Liver (tissue), 3 donors: ENCODE measurements at regions not wholly inside any gene's neighbourhood (a gene's known extent, or its start where the extent isn't known, plus 50 kb on each side); places are given as distances from the start of the nearest gene placed in this dataset.

Source experiments
- EGR1 ChIP-seq, 2 donors: IDR thresholded peaks; 2 replicates each; pipeline ENCODE4 v1.6.1; 2016 to 2018; ENCODE audit warnings: antibody characterized with exemption in 2 of 2, low read depth in 2 of 2
- TF ChIP-seq, protein P1 (sequence below): fragments of 150-350 bp; IDR thresholded peaks from 2 replicates; pipeline ENCODE4 v1.5.1; 2017; ENCODE audit warnings: improper control_type of control experiment, low read depth, low read length; ENCODE audit not compliant: missing input control
- donor health status: healthy.
- donor health status: healthy.

DNA sequence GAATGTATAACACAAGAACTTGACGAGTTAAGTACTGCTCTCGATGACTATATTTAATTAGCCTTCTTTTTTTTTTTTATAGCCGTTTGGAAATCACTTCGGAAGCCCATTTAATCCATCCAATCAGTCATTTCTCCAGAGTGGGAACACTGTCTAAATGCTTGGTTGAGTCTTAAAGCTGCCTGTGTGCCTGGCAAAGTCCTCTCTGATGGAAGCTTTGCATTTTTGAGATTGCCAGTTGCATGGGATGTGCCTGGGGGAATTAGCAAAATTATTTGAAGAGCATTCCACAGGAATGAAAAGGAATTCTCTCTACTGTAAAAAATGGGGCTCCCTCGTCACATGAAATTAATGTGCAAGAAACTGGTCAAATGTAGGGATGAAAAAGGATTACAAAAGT lies 398.8 kb upstream of the RPS6KA3 start:
- TF ChIP-seq, protein P1, sequence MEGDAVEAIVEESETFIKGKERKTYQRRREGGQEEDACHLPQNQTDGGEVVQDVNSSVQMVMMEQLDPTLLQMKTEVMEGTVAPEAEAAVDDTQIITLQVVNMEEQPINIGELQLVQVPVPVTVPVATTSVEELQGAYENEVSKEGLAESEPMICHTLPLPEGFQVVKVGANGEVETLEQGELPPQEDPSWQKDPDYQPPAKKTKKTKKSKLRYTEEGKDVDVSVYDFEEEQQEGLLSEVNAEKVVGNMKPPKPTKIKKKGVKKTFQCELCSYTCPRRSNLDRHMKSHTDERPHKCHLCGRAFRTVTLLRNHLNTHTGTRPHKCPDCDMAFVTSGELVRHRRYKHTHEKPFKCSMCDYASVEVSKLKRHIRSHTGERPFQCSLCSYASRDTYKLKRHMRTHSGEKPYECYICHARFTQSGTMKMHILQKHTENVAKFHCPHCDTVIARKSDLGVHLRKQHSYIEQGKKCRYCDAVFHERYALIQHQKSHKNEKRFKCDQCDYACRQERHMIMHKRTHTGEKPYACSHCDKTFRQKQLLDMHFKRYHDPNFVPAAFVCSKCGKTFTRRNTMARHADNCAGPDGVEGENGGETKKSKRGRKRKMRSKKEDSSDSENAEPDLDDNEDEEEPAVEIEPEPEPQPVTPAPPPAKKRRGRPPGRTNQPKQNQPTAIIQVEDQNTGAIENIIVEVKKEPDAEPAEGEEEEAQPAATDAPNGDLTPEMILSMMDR: no peak
- TF ChIP-seq EGR1 (IDR thresholded peaks at IDR 0.05; ENCODE audit: low read depth in 2 of 2): no peak
